ENCODE measurements at regions not wholly inside any gene's neighbourhood (a gene's known extent, or its start where the extent isn't known, plus 50 kb on each side); places are given as distances from the start of the nearest gene placed in this dataset.
A peak's percentile ranks its signal among the peaks of the same experiment; 100 is the strongest.

- no peak overlapping the region for H3K4me3 ChIP-seq
- TF ChIP-seq, protein P1, sequence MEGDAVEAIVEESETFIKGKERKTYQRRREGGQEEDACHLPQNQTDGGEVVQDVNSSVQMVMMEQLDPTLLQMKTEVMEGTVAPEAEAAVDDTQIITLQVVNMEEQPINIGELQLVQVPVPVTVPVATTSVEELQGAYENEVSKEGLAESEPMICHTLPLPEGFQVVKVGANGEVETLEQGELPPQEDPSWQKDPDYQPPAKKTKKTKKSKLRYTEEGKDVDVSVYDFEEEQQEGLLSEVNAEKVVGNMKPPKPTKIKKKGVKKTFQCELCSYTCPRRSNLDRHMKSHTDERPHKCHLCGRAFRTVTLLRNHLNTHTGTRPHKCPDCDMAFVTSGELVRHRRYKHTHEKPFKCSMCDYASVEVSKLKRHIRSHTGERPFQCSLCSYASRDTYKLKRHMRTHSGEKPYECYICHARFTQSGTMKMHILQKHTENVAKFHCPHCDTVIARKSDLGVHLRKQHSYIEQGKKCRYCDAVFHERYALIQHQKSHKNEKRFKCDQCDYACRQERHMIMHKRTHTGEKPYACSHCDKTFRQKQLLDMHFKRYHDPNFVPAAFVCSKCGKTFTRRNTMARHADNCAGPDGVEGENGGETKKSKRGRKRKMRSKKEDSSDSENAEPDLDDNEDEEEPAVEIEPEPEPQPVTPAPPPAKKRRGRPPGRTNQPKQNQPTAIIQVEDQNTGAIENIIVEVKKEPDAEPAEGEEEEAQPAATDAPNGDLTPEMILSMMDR (IDR thresholded peaks at IDR 0.05) = no peak
- no peaks in the 10 kb centered on the region for H3K27me3 ChIP-seq
- intact Hi-C loops (cut with DNase I) = no loop called here
- no peaks in the 10 kb centered on the region for H3K36me3 ChIP-seq
- H3K4me1 ChIP-seq = peaks cover 0 to 32% (median 18%) of the 10 kb centered on the region in 9 donors
- peak in 3 of 8 donors; percentile 14 to 25 (median 22) for ATAC-seq
- peak overlapping the region in 1 of 10 donors; percentile 59 for H3K27ac ChIP-seq
- no peaks in the 10 kb centered on the region for H3K9me3 ChIP-seq
- no peak for DNase-seq
- 30 to 33% methylated on average over 5 of the region's 5 CpGs for WGBS, 2 donors
These were observed 59.2 kb upstream of the SSBP3 start for GRCh38 chr1:54465351-54465811.

DNA sequence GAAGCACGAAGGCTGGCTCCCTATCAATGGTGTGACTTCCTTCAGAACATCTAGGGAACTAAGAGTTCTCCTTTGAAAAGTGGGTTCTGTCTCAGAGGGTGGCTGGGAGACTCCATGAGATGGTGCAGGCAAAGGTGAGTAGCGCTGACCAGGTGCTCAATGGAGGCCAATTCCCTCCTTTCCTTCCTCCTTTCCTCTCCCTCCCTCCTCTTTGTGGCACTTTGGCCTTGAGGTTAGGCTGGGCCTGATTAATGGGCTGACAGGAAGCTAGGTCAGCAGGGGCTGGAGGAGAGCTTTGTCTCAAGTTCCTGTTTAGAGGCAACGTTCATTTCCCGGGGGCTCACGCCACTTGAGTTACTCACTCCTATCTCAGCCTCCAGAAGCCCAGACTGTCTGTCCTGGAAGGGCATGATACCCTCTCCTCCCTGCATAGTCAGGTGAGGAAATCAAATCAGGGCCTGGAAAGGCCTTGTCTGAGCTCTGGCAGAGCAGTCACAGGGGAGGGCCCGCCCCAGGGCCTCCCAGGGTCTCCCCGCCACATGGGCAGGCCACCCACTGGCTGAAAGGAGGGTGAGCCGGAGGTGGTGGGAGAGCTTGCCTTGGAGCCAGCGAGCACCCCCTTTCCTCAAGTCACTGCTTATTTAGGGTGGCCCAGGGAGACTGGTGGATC, 58.4 kb upstream of the SSBP3 start:
- Histone ChIP-seq H3K36me3 (no peaks in the 10 kb centered on the region), H3K27ac (peak overlapping the region in 1 of 10 donors; percentile 59), H3K4me3 (no peak overlapping the region), H3K4me1 (peaks cover 0 to 33% (median 22%) of the 10 kb centered on the region in 9 donors), H3K27me3 (no peaks in the 10 kb centered on the region), H3K9me3 (no peaks in the 10 kb centered on the region)
- DNase-seq (no peak), ATAC-seq (peak in 3 of 8 donors; percentile 16 to 42 (median 20))
- TF ChIP-seq, protein P1 (IDR thresholded peaks at IDR 0.05) = no peak
- 67 to 80% methylated on average over 9 of the region's 9 CpGs for WGBS, 2 donors
- intact Hi-C loops (cut with DNase I) = no loop called here

DNA sequence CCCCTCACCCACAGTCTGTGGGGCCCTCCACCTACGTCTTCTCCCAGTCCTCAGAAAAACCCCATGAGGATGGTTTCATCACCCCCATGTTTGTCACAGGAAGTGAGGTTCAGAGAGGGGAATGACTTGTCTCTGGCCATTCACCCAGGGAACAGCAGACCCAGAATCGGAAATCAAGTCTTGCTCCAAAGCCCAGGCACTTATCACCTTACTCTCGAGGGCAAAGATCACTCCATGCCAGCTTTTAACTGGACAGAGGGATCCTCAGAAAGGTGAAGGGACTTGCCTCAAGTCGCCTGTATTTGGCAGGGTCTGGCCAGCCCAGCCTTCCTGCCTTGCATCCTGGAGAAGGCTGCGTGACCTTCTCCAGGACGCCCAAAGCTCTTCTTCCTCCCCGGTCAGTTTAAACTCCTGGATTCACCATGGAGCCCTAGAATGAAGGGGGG, 57.9 kb upstream of the SSBP3 start:
- Histone ChIP-seq H3K4me3 (no peak overlapping the region), H3K9me3 (no peaks in the 10 kb centered on the region), H3K27ac (peak overlapping the region in 1 of 10 donors; percentile 59), H3K36me3 (no peaks in the 10 kb centered on the region), H3K4me1 (peaks cover 0 to 36% (median 22%) of the 10 kb centered on the region in 9 donors), H3K27me3 (no peaks in the 10 kb centered on the region)
- TF ChIP-seq, protein P1 (IDR thresholded peaks at IDR 0.05) = no peak
- DNase-seq (no peak), ATAC-seq (no peak)
- WGBS, 2 donors = 74 to 88% methylated on average over 7 of the region's 7 CpGs
- intact Hi-C loops (cut with DNase I) = no loop called here

DNA sequence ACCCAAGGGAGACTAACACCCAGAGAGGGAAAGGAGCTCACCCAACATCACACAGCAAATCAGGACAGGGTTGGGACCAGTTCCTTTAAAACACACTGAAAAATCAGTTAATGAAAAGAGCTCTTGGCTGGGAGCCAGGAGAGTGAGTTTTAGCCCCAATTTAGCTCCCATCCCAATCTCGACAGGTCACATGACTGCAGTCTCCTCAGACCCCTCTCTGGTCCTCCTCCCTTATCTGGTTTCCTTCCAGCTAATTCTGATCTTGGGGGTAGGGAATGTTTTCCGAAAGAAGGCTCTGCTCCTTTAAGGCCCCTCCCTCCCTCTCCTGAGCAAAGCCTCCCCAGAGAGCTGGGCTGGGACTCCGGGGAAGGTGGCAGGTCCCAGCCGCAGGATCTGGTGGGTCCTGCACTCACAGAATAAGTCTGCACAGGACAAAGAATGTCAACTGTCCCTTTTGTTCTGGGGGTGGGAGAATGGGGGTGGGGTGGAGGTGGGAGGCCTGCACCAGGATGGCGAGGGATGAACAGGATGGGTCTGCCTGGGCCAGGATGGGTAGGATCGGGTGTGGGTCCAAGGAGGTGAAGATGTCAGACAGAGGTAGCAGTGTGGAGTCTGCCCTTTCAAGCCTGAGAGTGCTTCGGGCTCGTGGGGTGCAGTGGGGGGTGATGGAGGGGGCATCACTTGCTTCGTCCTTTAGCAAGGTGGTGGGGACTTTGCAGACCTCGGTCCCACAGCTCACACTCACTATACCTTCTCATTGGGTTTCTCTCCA, 57.3 kb upstream of the SSBP3 start:
- peaks cover 0 to 36% (median 22%) of the 10 kb centered on the region in 9 donors for H3K4me1 ChIP-seq
- TF ChIP-seq, protein P1 (IDR thresholded peaks at IDR 0.05) = no peak
- H3K4me3 ChIP-seq = no peak overlapping the region
- no peak overlapping the region for H3K27ac ChIP-seq
- H3K9me3 ChIP-seq = no peaks in the 10 kb centered on the region
- no peaks in the 10 kb centered on the region for H3K27me3 ChIP-seq
- H3K36me3 ChIP-seq = no peaks in the 10 kb centered on the region
- no peak for DNase-seq
- intact Hi-C loops (cut with DNase I) = no loop called here
- ATAC-seq = no peak
- 67 to 72% methylated on average over 10 of the region's 10 CpGs for WGBS, 2 donors
